Amniotic stem cell (primary cell): ENCODE measurements at regions not wholly inside any gene's neighbourhood (a gene's known extent, or its start where the extent isn't known, plus 50 kb on each side); places are given as distances from the start of the nearest gene placed in this dataset.

ENCODE experiments used
- DNase-seq: peaks from one replicate; lab custom pipeline; 2025; lab: John Stamatoyannopoulos, UW

DNA sequence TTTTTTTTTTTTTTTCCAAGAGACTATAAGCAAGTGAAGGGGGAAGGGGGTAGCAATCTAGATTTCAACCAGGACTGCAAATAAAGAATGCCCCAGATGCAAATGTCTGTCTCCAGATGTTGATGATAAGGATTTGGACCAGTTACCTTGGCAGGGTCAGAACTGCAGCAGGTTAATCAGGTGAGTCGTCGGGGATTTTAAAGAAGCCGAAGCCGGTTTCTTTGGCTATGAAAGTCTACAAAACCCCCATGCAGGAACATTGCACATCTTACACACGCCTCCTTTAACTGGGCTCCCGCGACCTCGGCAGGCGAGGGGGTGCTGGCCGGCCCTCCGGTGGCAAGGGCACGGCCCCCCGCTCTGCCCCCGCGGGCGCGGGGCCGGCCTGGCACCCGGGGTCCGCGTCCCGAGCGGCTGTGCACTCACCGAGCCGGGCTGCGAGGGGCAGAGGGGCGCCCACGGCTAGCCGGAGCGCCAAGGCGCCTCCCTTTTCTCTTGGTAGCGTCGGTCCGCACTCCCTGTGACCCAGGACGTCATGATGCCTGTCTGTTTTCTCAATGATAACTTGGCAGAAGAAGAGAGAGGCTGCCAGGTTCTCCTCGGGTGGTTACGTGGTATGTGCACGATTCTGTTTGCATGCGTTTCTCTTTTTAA is 366.3 kb upstream of the ESRRG start:
- no peak for DNase-seq

DNA sequence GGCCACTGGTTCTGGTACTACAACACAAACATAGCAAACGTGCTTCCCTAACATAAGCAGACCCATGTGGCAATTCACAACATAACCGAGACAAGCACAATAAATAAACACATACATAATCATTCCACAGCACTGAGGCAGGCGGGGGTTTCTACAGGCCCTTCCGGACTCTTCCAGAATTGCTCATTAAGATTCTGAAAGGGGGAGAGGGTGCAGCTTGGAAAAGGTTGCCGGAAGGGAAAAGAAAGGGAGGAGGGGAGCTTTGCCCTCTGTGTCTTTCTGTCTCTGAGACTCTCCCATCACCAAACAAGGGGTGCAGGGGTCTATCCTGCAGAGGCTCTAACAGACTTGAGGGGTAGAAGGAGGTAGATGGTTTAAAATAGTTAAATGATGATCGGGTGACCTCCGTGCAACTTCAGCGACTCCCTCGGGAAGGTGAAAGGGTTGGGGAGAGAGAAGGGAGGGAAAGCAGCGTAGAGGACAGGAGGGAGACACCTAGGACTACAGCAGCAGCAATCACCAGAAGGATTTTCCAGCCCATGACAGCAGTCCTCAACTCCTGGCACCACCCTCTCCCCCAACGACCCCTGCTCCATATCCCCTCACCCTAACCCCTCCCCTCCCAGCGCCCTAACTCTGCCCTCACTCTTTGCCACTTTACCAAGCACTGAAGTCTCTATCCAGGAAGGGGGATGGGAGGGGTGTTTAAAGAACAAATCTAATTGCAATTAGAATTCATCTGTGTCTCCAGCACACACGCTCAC is 365.5 kb upstream of the ESRRG start:
- no peak for DNase-seq

GRCh38 chr1:217088011-217088410 is 364.8 kb upstream of the ESRRG start:
- no peak for DNase-seq

- no peak for DNase-seq
These were observed 356.4 kb upstream of the ESRRG start for GRCh38 chr1:217079584-217079983.

DNA sequence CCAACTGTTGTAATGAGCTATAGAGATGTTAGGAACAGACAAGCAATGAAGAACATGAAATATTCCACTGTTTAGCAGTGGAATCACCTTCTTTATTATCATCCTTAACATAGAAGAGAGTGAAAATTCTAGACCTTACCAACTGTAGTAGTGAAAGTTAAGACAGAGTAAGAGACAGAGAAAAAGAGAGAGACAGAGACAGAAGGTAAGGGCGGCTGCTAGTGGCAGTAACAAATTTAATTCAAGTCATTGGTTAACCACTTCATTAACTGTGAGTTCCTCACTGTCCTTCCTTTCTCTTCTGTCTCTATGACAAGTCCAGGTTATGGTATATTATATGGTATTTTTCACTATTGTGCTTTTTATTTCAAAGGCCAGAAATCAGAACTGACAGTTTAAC is 355.7 kb upstream of the ESRRG start:
- no peak for DNase-seq

- DNase-seq = no peak
These were observed 355.0 kb upstream of the ESRRG start for GRCh38 chr1:217078078-217078690.

GRCh38 chr1:217077426-217077825 is 354.2 kb upstream of the ESRRG start:
- no peak for DNase-seq

GRCh38 chr1:217076902-217077301 is 353.7 kb upstream of the ESRRG start:
- no peak for DNase-seq

DNA sequence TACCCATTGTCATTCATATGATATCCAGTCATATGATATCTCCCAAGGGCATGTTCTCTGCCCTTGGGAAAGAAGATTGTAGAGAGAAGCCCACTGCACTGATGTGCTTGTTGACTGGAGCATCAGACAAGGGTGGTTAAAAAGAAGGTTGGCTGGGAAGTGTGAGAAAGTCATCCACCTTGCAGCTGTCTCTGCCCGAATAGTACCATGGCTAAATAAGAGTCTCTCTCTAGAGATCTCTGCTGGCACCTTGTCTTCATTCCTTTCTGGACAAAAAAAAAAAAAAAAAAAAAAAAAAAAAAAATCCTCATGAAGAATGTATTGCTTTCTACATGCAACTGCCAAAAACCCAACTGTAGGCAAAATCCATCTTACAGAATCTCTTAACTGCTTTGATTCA is 349.7 kb upstream of the ESRRG start:
- no peak for DNase-seq

GRCh38 chr1:217067642-217068041 is 344.4 kb upstream of the ESRRG start:
- no peak for DNase-seq

DNA sequence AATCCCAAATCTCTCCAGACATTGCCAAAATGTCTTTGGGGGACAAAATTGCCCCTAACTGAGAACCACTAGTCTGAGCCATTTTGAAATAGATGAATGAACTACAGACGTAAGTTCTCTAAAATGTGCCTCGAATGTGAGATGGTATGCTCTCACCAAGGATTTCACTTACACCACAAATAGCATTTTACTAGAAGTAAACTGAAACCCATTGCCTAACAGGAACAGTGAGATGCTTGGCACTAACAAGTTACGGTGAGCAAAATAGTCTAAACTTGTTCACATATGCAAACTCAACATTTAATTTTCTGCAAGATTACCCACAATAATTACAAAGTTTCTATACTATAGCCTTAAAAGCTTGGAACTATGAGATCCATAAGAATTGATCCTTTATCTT is 343.6 kb upstream of the ESRRG start:
- DNase-seq = no peak

DNA sequence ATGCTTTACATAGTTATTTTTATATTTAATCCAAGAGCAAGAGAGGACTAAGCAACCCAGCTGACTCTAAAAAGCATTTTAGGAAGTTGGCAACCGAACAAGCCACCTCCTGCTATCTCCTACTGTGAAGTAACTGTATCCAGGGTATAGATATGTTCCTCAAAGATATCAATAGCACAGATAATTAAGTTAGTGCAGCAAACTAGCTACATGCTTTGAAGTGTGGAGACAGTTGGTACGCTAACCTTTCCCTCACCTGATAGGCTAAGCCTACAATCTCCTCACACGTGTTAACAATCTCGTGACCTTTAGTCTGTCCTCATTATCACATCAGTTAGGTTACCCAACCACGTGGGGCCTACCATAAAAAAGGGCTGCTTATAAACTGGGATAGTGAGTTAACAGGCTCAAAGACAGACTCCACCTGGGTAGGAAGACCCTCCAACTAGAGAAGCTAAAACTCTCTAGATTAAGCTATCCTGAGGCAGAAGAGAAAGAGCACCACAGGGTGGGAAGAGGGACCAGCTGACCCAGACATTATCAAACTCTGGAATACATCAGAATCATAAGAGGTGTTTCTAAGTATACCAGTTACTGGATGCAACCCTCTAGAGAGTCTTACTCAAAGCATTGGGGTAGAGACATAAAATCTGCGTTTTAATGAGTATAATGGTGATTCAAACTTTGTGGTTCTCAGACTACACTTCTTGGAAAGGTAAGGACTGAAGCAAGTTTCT is 340.1 kb upstream of the ESRRG start:
- DNase-seq = no peak

DNA sequence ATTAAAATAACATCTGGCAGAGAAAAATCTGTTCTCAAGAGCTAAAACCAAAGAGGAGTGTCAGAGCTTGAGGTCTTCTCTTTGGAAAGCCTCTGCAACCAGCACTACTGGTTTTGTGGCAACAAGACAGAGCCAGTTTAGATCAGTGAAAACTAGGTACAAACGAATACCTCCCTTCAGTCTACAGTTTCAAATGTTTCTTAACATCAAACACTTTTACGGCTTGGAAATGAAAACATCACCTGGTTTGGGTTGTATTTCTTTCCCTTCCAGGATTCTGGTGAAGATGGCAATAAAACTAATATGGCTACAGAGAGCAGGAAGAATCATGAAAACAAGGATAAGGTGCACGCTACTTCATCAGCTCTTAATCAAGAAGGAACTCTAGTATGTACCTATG is 339.4 kb upstream of the ESRRG start:
- no peak for DNase-seq

DNA sequence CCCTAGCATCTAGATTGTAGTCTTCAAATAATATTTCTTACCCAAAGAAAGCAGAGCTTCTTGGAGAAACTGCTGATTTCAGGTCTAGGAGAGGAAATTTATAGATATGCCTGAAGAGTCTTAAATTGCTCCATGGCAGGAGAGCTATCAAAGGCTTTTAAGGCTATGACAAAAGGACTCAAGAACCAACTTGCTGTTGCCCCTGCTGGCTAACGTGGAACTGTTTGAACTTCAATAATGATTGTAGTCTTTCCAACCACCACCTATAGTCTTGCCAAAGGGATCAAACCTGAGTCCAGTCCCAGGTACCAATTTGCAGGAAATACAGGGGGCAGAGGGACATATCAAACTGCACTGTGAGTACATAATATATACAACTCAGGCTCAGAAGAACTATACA is 336.2 kb upstream of the ESRRG start:
- DNase-seq = no peak

DNA sequence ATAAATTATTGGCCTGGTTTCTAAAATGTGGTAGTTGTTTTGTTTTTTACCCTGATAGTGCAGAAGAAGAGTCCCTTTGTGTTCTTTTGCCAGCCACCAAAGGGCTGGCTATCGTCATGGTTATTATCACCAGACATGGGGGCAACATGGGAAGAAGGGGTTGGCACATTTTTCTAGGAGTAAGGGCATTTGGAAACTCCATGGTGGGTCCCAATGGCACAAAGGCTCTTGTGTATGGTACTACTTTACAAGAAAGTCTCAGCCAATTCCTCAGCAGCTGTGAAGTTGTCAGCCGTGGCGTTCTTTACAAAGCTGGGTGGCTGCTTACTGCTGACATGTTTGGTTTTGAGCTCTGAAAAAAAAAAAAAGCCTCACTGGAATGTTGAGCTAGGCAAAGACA is 330.4 kb upstream of the ESRRG start:
- no peak for DNase-seq

DNA sequence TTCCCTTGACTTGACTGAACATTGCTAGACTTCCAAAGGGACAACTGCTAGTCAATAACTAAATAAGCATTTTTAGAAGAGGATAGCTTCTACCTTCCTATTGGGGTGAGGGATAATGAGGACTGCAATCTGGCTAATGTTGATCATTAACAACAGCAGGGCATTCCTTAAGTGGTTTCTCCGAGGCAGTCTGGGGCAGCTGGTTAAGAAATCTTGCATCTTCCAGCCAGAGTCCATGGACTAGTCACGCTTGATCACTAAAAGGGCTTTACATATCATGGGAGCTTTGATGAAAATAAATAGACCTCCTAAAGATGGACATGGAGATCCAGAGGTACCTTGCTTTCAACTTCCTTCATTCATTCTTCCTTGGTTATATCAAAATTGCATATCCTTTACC is 329.4 kb upstream of the ESRRG start:
- no peak for DNase-seq

- no peak for DNase-seq
These were observed 329.0 kb upstream of the ESRRG start for GRCh38 chr1:217052196-217052595.

DNA sequence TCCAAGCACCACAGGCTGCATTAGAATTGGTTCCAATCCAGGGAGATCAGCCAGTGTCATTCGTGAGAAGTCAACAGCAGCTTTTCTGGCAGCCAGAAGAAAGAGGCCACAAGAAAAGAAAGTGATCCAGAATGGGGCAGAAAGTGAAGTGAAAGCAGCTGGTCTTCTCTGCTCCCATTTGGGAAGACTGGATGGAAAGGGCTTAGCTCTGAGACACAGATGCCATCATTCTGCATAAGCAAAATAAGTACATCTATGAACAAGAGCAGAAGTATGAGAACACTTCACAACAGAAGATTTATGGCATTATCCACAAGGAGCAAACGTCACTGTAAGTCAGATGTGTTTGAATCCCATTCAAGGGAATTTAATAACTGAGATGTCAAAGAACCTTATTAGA is 326.5 kb upstream of the ESRRG start:
- no peak for DNase-seq

DNA sequence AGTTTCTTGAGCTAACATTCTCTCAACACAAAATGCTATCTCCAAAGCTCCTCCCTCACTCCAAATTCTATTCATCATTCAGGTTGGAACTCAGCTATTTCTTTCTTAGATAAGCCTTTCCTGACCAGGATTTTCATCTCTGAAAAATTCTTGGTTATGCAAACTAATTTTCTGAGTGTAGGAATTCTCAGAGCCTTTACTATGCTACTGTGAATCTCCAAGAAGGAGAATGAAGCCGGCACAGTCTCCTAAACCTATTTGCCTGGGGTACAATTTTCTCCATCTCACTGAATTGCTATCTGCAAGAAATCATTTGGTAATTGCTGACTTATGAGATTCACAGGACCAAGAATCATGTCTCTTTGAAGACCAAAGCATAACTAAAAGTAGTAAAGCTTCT is 325.9 kb upstream of the ESRRG start:
- no peak for DNase-seq

DNA sequence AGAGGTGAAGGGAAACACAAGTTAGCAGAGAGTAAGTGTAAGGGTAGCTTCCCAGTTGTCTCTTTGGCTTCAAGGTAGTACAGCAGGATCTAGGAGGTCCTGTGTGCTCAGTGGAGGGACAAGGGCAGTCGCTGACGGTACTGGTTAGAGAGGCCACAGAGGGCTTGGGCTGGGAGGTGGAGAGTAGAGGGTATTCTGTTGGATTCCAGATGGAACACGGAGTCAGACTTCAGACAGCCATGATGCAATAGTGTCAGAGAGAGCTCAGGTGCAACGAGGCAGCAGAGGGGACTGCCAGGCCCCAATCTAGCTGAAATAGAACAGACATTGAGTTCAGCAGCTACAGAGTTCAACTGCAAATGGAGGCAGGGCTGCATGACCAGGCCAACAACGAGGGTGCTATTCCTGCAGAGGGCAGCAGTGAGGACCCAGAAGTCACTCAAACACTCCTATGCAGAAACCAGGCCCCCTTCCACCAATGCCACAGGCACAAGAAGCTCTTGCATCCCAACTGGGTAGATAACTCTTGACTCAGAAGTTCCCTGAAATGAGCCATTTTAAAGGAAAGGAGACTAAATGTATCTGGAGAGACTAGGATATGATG is 325.0 kb upstream of the ESRRG start:
- DNase-seq = no peak

GRCh38 chr1:217040711-217041455 is 317.7 kb upstream of the ESRRG start:
- DNase-seq = no peak

- DNase-seq = no peak
These were observed 316.7 kb upstream of the ESRRG start for GRCh38 chr1:217039926-217040325.
